GM12875 (cell line): ENCODE measurements at regions not wholly inside any gene's neighbourhood (a gene's known extent, or its start where the extent isn't known, plus 50 kb on each side); places are given as distances from the start of the nearest gene placed in this dataset.

ENCODE experiments used
- H3K4me3 ChIP-seq: one replicate; pipeline ENCODE4 v1.5.1; 2011; ENCODE audit warnings: low read depth, low read length, control low read depth
- TF ChIP-seq, protein P1 (sequence below): IDR thresholded peaks from 2 replicates; pipeline ENCODE4 v1.5.1; 2011; ENCODE audit warnings: low read depth, mild to moderate bottlenecking, control low read depth, inconsistent platforms, low read length, moderate library complexity, borderline replicate concordance; ENCODE audit not compliant: insufficient read depth

DNA sequence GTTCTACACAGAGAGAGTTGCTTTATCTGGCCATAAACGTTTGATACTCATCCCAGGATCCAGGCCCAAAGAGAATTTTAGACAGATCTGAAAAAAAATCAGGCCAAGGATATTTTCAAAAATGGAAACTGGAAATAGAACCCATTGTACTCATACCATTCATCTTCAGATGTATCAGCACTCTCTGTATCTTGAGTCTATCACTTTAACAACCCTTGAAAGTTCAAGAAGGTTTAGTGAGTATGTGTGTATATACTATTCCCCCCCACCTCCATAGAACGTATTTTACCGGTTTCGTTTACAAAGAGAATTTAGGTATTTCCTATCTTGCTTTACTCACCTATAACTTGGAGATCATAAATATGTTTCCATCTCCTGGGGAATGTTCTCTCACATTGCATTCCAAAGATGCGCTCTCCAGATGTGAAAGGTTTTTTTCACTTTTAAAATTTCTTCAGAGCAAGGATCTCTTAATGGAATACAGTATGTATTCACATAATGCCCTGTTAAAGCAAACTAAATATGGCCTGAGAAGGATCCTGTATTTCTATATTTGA lies 105.5 kb upstream of the TUT7 start:
- no peak overlapping the region for H3K4me3 ChIP-seq
- TF ChIP-seq, protein P1, sequence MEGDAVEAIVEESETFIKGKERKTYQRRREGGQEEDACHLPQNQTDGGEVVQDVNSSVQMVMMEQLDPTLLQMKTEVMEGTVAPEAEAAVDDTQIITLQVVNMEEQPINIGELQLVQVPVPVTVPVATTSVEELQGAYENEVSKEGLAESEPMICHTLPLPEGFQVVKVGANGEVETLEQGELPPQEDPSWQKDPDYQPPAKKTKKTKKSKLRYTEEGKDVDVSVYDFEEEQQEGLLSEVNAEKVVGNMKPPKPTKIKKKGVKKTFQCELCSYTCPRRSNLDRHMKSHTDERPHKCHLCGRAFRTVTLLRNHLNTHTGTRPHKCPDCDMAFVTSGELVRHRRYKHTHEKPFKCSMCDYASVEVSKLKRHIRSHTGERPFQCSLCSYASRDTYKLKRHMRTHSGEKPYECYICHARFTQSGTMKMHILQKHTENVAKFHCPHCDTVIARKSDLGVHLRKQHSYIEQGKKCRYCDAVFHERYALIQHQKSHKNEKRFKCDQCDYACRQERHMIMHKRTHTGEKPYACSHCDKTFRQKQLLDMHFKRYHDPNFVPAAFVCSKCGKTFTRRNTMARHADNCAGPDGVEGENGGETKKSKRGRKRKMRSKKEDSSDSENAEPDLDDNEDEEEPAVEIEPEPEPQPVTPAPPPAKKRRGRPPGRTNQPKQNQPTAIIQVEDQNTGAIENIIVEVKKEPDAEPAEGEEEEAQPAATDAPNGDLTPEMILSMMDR: no peak

DNA sequence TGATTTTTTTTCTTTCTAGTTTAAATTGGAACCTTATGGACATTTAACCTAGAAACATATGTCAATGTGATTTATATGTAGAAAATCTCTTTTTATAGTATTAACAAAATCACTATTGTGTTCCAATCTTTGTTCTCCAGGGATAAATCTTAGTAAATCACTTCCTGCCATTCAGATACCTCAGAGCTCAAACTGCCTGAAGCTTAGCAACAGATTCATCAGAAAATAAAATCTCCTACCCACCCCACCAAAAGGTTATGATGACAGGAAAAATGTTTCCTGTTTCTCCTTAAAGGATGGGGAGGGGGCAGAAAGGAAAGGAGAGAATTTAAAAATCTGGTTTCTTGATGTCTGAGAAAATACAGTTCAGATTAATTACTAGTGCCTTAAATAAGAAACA lies 105.0 kb upstream of the TUT7 start:
- H3K4me3 ChIP-seq: no peak overlapping the region
- TF ChIP-seq, protein P1: no peak

DNA sequence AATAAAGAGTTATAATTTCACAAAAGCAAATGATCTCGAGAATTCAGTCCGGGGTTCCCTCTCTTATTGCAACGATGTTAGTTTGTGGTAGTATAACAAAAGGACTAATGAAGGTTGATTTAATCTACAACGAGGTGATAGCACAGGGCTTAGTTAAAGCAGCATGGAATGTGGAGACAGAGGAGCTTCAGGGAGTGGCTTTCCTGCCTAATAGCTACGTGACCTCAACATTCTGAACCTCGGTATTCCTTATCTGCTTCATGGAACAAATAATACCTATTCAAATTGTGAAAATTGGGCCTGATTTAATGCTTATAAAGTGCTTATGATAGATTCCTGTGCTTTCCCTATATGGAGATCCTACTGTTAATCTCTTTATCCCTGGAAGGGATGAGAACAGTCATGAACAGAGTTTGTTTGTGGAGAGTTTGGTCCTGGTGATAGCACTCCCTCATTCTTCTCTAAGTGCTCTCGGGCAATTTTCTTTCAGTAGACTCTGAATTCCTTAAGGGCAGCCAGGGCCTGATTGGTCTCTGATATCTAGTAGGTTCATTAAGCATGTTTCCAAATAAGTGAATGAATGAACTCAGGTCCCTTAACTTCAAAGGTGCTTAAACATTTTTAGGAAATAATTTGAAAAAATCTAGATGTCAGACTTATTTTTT lies 104.1 kb upstream of the TUT7 start:
- TF ChIP-seq, protein P1: no peak
- no peak overlapping the region for H3K4me3 ChIP-seq

DNA sequence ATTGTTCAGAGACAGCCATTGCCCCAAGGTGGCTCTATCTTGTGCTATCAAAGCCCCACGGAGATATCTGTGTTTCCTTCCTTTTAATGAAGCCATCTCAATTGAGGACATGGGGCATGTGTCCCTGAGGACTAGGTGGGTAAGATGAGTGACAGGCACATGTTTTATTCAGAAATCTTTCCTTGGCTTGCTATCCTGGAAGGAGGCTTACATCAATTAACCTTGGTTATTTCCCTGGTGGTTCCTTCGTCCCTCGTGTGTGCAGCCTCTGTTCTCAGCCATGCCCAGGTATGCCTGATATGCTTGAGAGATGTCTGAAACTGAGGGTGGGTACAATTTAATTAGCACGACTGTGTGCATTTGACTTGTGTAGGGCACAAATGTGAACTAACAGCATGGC lies 102.2 kb upstream of the TUT7 start:
- no peak overlapping the region for H3K4me3 ChIP-seq
- TF ChIP-seq, protein P1: no peak

DNA sequence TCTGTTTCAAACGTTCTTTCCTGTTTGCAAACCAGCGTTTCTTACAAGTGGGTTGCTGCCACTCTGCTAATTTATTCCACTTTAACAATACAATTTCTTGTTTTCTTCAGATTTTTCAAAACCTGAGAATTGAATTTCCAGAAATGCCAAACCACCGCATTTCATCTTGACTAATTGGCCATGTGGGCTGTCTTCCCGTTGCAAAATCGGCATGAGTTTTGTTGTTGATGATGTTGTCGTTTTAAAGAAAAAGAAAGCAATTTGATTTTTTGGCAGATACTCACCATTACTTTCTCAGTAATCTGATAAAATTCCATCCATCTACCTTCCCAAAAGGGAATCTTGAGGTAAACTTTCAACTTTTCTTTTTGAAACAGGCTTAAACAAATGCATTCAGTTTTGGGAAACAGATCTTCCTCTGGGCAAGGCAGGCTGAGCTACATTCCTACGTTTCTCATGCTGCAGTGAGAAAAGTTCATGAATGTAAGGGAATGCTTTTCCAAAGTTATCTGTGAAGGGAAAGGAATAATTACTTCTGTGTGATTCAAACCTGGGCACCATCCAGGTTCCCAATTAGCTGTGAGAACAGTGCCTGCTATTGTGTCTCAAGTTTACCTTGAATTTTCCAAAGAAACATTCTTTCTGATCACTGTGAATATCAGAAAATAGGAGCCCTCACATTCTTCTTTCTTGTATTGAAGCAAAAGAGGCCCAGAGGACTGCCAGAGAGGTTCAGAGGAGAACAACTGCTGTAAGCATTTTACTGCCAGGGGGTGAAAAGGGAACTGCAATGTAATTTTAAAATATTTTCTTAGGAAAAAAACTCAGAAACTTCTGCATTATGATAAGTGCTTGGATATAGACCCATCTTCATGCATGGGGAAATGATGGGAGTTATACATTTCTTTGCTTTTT lies 100.7 kb upstream of the TUT7 start:
- TF ChIP-seq, protein P1: no peak
- no peak overlapping the region for H3K4me3 ChIP-seq

DNA sequence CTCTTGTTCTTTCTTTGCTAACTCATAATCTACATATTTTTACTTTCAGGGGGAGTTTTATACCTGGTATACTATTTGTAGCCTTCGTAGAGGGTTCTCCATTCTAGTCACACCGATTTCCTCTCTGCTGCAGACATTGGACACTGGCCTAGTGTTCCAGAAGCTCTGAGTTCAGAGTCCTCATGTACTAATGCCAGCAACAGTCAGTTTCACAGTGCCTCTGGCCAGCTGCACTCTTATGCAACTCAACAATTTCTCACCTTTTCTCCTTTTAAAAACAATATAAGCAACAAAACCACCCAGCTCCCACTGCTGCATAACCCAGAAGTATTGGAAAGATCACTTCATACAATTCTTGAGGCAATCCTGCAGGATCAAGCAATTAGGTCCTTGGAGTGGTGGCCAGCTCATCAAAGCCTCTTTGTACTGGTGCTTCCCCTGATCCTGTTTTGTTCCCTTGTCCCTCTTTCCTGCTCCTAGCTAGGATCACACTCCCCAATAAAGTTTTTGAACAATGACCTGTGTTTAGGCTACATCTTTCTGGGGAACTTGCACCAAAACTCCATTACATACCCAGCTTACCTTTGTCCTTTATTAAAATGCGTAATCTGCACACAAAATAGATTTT lies 98.1 kb upstream of the TUT7 start:
- TF ChIP-seq, protein P1: no peak
- no peak overlapping the region for H3K4me3 ChIP-seq

DNA sequence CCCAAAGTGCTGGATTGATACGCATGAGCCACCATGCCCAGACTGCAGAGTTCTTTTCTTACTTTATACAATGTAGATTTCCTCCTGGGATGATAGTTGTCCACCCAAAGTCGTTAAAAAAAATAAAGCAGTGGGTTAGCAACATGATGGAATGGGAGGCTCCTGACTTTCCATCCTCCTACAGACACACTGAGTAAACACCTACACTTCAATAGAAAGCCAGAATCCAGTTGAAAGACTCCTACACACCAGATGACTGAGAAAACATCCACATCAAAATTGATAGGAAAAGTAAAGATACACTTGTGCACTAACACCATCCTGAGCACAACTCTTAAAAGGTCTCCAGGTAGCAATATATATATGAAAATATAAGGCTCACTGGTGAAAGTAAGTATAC lies 95.0 kb upstream of the TUT7 start:
- H3K4me3 ChIP-seq: no peak overlapping the region
- TF ChIP-seq, protein P1: no peak
